H9 (cell line): ENCODE measurements at regions not wholly inside any gene's neighbourhood (a gene's known extent, or its start where the extent isn't known, plus 50 kb on each side); places are given as distances from the start of the nearest gene placed in this dataset.

ENCODE experiments used
- DNase-seq: peaks from one replicate; pipeline ENCODE4 v3.0.0-alpha.2; 2017
- H2AFZ ChIP-seq: one replicate; pipeline ENCODE4 v1.6.1; 2013; ENCODE audit warnings: mild to moderate bottlenecking, low read length, control low read depth, moderate library complexity
- H2AK5ac ChIP-seq: 2 replicates; pipeline ENCODE4 v1.6.1; 2013; ENCODE audit warnings: low read length, control low read depth, mixed read lengths; ENCODE audit not compliant: insufficient read length
- H2BK120ac ChIP-seq: one replicate; pipeline ENCODE4 v1.6.1; 2013; ENCODE audit warnings: low read depth, mild to moderate bottlenecking, low read length, control low read depth, inconsistent platforms; ENCODE audit not compliant: poor library complexity, severe bottlenecking
- H2BK12ac ChIP-seq: 2 replicates; pipeline ENCODE4 v1.6.1; 2013; ENCODE audit warnings: low read length, control low read depth, mixed read lengths, low read depth; ENCODE audit not compliant: insufficient read length
- H2BK15ac ChIP-seq: 2 replicates; pipeline ENCODE4 v1.6.1; 2013; ENCODE audit warnings: low read depth, low read length, control low read depth
- H2BK20ac ChIP-seq: one replicate; pipeline ENCODE4 v1.6.1; 2013; ENCODE audit warnings: low read depth, mild to moderate bottlenecking, low read length, control low read depth, inconsistent platforms; ENCODE audit not compliant: poor library complexity, severe bottlenecking
- H2BK5ac ChIP-seq: 2 replicates; pipeline ENCODE4 v1.6.1; 2013; ENCODE audit warnings: low read length, control low read depth, mixed read lengths; ENCODE audit not compliant: insufficient read length
- H3K14ac ChIP-seq: 2 replicates; pipeline ENCODE4 v1.6.1; 2013; ENCODE audit warnings: low read length, control low read depth; ENCODE audit not compliant: insufficient read depth
- H3K18ac ChIP-seq: 2 replicates; pipeline ENCODE4 v1.6.1; 2013; ENCODE audit warnings: low read depth, mild to moderate bottlenecking, mixed read lengths, low read length, control low read depth; ENCODE audit not compliant: insufficient read length
- H3K23ac ChIP-seq: 2 replicates; pipeline ENCODE4 v1.6.1; 2013; ENCODE audit warnings: low read length, control low read depth, mixed read lengths, low read depth; ENCODE audit not compliant: insufficient read length
- H3K23me2 ChIP-seq: 2 replicates; pipeline ENCODE4 v1.6.1; 2013; ENCODE audit warnings: low read depth, mild to moderate bottlenecking, mixed read lengths, low read length, control low read depth; ENCODE audit not compliant: insufficient read length, poor library complexity, severe bottlenecking
- H3K27ac ChIP-seq: 2 replicates; pipeline ENCODE4 v1.5.1; 2013; ENCODE audit warnings: low read length, control low read depth, mixed read lengths, low read depth; ENCODE audit not compliant: insufficient read length
- H3K27me3 ChIP-seq: 2 replicates; pipeline ENCODE4 v1.6.1; 2013; ENCODE audit warnings: low read length, control low read depth, inconsistent platforms; ENCODE audit not compliant: insufficient read depth
- H3K4ac ChIP-seq: 2 replicates; pipeline ENCODE4 v1.6.1; 2013; ENCODE audit warnings: low read depth, mild to moderate bottlenecking, control low read depth, inconsistent platforms, low read length, moderate library complexity
- H3K4me1 ChIP-seq: 2 replicates; pipeline ENCODE4 v1.6.1; 2013; ENCODE audit warnings: low read length, control low read depth, inconsistent platforms; ENCODE audit not compliant: insufficient read depth
- H3K4me2 ChIP-seq: 2 replicates; pipeline ENCODE4 v1.6.1; 2013; ENCODE audit warnings: low read length, control low read depth, mixed read lengths; ENCODE audit not compliant: insufficient read length, insufficient read depth
- H3K56ac ChIP-seq: 2 replicates; pipeline ENCODE4 v1.6.1; 2013; ENCODE audit warnings: low read depth, mild to moderate bottlenecking, mixed read lengths, low read length, control low read depth; ENCODE audit not compliant: insufficient read length
- H3K79me1 ChIP-seq: 2 replicates; pipeline ENCODE4 v1.6.1; 2013; ENCODE audit warnings: low read depth, mild to moderate bottlenecking, moderate library complexity, low read length, control low read depth, inconsistent platforms; ENCODE audit not compliant: insufficient read depth, poor library complexity, severe bottlenecking
- H3K79me2 ChIP-seq: 2 replicates; pipeline ENCODE4 v1.6.1; 2013; ENCODE audit warnings: low read length, control low read depth, inconsistent platforms; ENCODE audit not compliant: insufficient read depth
- H3K9ac ChIP-seq: 2 replicates; pipeline ENCODE4 v1.6.1; 2013; ENCODE audit warnings: low read length, control low read depth, mixed read lengths; ENCODE audit not compliant: insufficient read length; ENCODE audit errors: extremely low read depth
- H3K9me3 ChIP-seq: one replicate; pipeline ENCODE4 v1.6.1; 2013; ENCODE audit warnings: low read depth, low read length, inconsistent platforms; ENCODE audit not compliant: control insufficient read depth
- H3T11ph ChIP-seq: one replicate; pipeline ENCODE4 v1.6.1; 2013; ENCODE audit warnings: mild to moderate bottlenecking, low read length, control low read depth, inconsistent platforms
- H4K20me1 ChIP-seq: one replicate; pipeline ENCODE4 v1.6.1; 2013; ENCODE audit not compliant: control insufficient read depth, insufficient read length, insufficient read depth
- H4K5ac ChIP-seq: 2 replicates; pipeline ENCODE4 v1.6.1; 2013; ENCODE audit warnings: low read depth, mild to moderate bottlenecking, mixed read lengths, low read length, control low read depth; ENCODE audit not compliant: insufficient read length
- H4K8ac ChIP-seq: replicated peaks from 2 replicates; pipeline ENCODE4 v1.6.1; 2013; ENCODE audit warnings: low read length, control low read depth, mixed read lengths, low read depth; ENCODE audit not compliant: insufficient read length
- H4K91ac ChIP-seq: 2 replicates; pipeline ENCODE4 v1.6.1; 2013; ENCODE audit warnings: low read depth, mild to moderate bottlenecking, moderate library complexity, mixed read lengths, low read length, control low read depth; ENCODE audit not compliant: insufficient read length
- H3K27ac Mint-ChIP-seq, 3 experiments: 2 replicates in 2 of 3; 3 replicates in 1 of 3; pipeline ENCODE4 v1.8.0; 2020 to 2021; ENCODE audit warnings: mixed read lengths in 3 of 3, mild to moderate bottlenecking in 1 of 3, moderate library complexity in 1 of 3
- H3K27me3 Mint-ChIP-seq: 2 replicates; pipeline ENCODE4 v1.8.0; 2021; ENCODE audit warnings: low read depth, mild to moderate bottlenecking, moderate library complexity, mixed read lengths
- H3K36me3 Mint-ChIP-seq, 3 experiments: 2 replicates in 2 of 3; 3 replicates in 1 of 3; pipeline ENCODE4 v1.8.0; 2020 to 2021; ENCODE audit warnings: low read depth in 3 of 3, mixed read lengths in 3 of 3; ENCODE audit not compliant: insufficient read depth in 1 of 3
- H3K4me1 Mint-ChIP-seq, 2 experiments: 2 replicates each; pipeline ENCODE4 v1.8.0; 2020; ENCODE audit warnings: mixed read lengths in 2 of 2
- H3K4me3 Mint-ChIP-seq, 2 experiments: 2 replicates in 1 of 2; 3 replicates in 1 of 2; pipeline ENCODE4 v1.8.0; 2020 to 2021; ENCODE audit warnings: mild to moderate bottlenecking in 2 of 2, mixed read lengths in 2 of 2, moderate library complexity in 1 of 2
- H3K9me3 Mint-ChIP-seq, 2 experiments: 2 replicates in 1 of 2; 3 replicates in 1 of 2; pipeline ENCODE4 v1.8.0; 2020; ENCODE audit warnings: mild to moderate bottlenecking in 2 of 2, mixed read lengths in 2 of 2, moderate library complexity in 1 of 2
- CTCF ChIP-seq: fragments of 200-600 bp; sonication (generic); conservative IDR thresholded peaks from 3 replicates; pipeline ENCODE4 v1.8.0; 2021; ENCODE audit warnings: antibody characterized with exemption, mild to moderate bottlenecking
- WGBS: extraction: QIAGEN DNeasy Blood & Tissue Kit; methylation state at CpG from one replicate; pipeline ENCODE4 v1.1.7; 2013; ENCODE audit warnings: missing lambda C conversion rate, low lambda C conversion rate, mixed read lengths; ENCODE audit not compliant: insufficient read length; ENCODE audit errors: extremely low coverage; 5-methylcytosine and 5-hydroxymethylcytosine counted together

GRCh38 chr7:152925412-152926147 is 166.0 kb downstream of the ACTR3B start:
- WGBS = no CpG with 5 or more reads among the region's 74 CpGs
- no peaks in the 10 kb centered on the region for H4K20me1 ChIP-seq
- H3T11ph ChIP-seq = no peak overlapping the region
- no peak overlapping the region for H2BK12ac ChIP-seq
- Mint-ChIP-seq H3K4me3 (peak overlapping the region; percentile 76 to 84), H3K27me3 (peaks cover 35% of the 10 kb centered on the region), H3K36me3 (peaks cover 2 to 3% (median 2%) of the 10 kb centered on the region in 3 experiments; a peak in 4 of 7 replicates), H3K9me3 (peaks cover 4% of the 10 kb centered on the region in 2 experiments; a peak in 3 of 5 replicates), H3K27ac (no peak overlapping the region), H3K4me1 (peaks cover 7% of the 10 kb centered on the region in 2 experiments; a peak in 3 of 4 replicates)
- no peaks in the 10 kb centered on the region for H3K79me2 ChIP-seq
- no peak overlapping the region for H2BK15ac ChIP-seq
- H4K8ac ChIP-seq = no peak overlapping the region
- H3K4me1 ChIP-seq = no peaks in the 10 kb centered on the region
- no peaks in the 10 kb centered on the region; the same call in 1 of the 2 replicates for H3K27me3 ChIP-seq
- H2AK5ac ChIP-seq = no peak overlapping the region
- H3K23ac ChIP-seq = no peak overlapping the region
- peak overlapping the region; percentile 86 for H3K14ac ChIP-seq
- peak overlapping the region; percentile 42 for H3K18ac ChIP-seq
- peaks cover 12% of the 10 kb centered on the region for H3K23me2 ChIP-seq
- no peak overlapping the region for H2BK20ac ChIP-seq
- H4K5ac ChIP-seq = no peak overlapping the region
- H3K9me3 ChIP-seq = no peaks in the 10 kb centered on the region
- DNase-seq = peak; percentile 69
- TF ChIP-seq CTCF = peak; percentile 45
- H3K27ac ChIP-seq = no peak overlapping the region
- H4K91ac ChIP-seq = no peak overlapping the region
- no peak overlapping the region for H3K56ac ChIP-seq
- H3K4me2 ChIP-seq = peak overlapping the region; percentile 64
- H2BK120ac ChIP-seq = no peak overlapping the region
- no peak overlapping the region for H2BK5ac ChIP-seq
- H3K9ac ChIP-seq = peak overlapping the region; percentile 7
- H2AFZ ChIP-seq = no peak overlapping the region
- no peaks in the 10 kb centered on the region for H3K79me1 ChIP-seq
- H3K4ac ChIP-seq = no peak overlapping the region
